ENCODE measurements at regions not wholly inside any gene's neighbourhood (a gene's known extent, or its start where the extent isn't known, plus 50 kb on each side); places are given as distances from the start of the nearest gene placed in this dataset.

DNA sequence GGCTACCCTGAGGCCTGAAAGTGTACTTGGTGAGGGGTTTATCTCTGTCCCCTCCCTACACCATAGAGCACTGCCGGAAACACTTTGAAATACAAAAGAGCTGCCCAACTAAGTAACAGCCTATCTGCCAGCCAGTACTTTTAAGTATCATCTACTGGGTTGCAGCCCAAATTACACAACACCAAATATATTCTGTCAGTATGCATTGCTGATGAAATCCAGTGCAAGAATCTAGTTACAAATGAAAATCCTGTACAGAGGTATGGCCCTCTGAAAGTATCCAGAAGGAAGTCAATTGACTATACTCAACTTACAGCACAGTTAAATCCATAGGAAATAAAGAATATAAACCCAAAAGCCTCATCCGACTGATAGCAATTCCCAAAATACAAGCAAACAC is 280.8 kb downstream of the CCDC85A start:
- TF ChIP-seq ARNTL (CRISPR knock-in tag; IDR thresholded peaks at IDR 0.05; ENCODE audit: borderline replicate concordance, low read depth) (no peak), BACH2 (CRISPR knock-in tag; IDR thresholded peaks at IDR 0.05; ENCODE audit: borderline replicate concordance) (no peak), PATZ1 (CRISPR knock-in tag; IDR thresholded peaks at IDR 0.05; ENCODE audit: borderline replicate concordance) (no peak), ZNF565 (CRISPR knock-in tag; conservative IDR thresholded peaks at IDR 0.05; ENCODE audit: low read depth) (no peak), CREB5 (CRISPR knock-in tag; IDR thresholded peaks at IDR 0.05; ENCODE audit: low read depth) (no peak), ZNF8 (CRISPR knock-in tag; IDR thresholded peaks at IDR 0.05) (no peak), ISL1 (CRISPR knock-in tag; IDR thresholded peaks at IDR 0.05) (no peak), TCF4 (CRISPR knock-in tag; IDR thresholded peaks at IDR 0.05; ENCODE audit: borderline replicate concordance) (no peak), GLIS3 (CRISPR knock-in tag; IDR thresholded peaks at IDR 0.05) (no peak), SNAI2 (CRISPR knock-in tag; IDR thresholded peaks at IDR 0.05) (no peak), TOX (CRISPR knock-in tag; IDR thresholded peaks at IDR 0.05; ENCODE audit: borderline replicate concordance) (no peak)
- TF ChIP-seq, protein P1, sequence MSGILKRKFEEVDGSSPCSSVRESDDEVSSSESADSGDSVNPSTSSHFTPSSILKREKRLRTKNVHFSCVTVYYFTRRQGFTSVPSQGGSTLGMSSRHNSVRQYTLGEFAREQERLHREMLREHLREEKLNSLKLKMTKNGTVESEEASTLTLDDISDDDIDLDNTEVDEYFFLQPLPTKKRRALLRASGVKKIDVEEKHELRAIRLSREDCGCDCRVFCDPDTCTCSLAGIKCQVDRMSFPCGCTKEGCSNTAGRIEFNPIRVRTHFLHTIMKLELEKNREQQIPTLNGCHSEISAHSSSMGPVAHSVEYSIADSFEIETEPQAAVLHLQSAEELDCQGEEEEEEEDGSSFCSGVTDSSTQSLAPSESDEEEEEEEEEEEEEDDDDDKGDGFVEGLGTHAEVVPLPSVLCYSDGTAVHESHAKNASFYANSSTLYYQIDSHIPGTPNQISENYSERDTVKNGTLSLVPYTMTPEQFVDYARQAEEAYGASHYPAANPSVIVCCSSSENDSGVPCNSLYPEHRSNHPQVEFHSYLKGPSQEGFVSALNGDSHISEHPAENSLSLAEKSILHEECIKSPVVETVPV (CRISPR knock-in tag; IDR thresholded peaks at IDR 0.05): no peak

Data from SK-N-SH treated with all-trans-retinoic acid at 6 μM for 48 hours (cell line).